Dendritic cell treated with granulocyte-macrophage colony-stimulating factor and Interleukin-4, amounts not matched to agents 40 ng/mL and 50 ng/mL, for 4 days (primary cell): ENCODE measurements at regions not wholly inside any gene's neighbourhood (a gene's known extent, or its start where the extent isn't known, plus 50 kb on each side); places are given as distances from the start of the nearest gene placed in this dataset.

Experiments
- H3K27ac Mint-ChIP-seq: one replicate; pipeline ENCODE4 v1.8.0; 2022; ENCODE audit warnings: mild to moderate bottlenecking, mixed read lengths
- H3K27me3 Mint-ChIP-seq: one replicate; pipeline ENCODE4 v1.8.0; 2022; ENCODE audit warnings: mild to moderate bottlenecking, mixed read lengths
- H3K36me3 Mint-ChIP-seq: one replicate; pipeline ENCODE4 v1.8.0; 2022; ENCODE audit warnings: low read depth, mixed read lengths
- H3K4me1 Mint-ChIP-seq: one replicate; pipeline ENCODE4 v1.8.0; 2022; ENCODE audit warnings: low read depth, mixed read lengths
- H3K4me3 Mint-ChIP-seq: one replicate; pipeline ENCODE4 v1.8.0; 2022; ENCODE audit warnings: mild to moderate bottlenecking, moderate library complexity, mixed read lengths
- H3K9me3 Mint-ChIP-seq: one replicate; pipeline ENCODE4 v1.8.0; 2022; ENCODE audit warnings: mixed read lengths
- intact Hi-C: fragments of 100-400 bp; cut with micrococcal nuclease; formaldehyde crosslinking; loops from one replicate; pipeline ENCODE4 v1.15.0; 2022

- intact Hi-C loops: loop anchor here (5.0 kb wide), 1 partner anchor 377 kb away; no protein-coding TSS in a partner anchor
- H3K4me1 Mint-ChIP-seq: no peaks in the 10 kb centered on the region
- no peaks in the 10 kb centered on the region for H3K9me3 Mint-ChIP-seq
- H3K27ac Mint-ChIP-seq: no peak overlapping the region
- no peaks in the 10 kb centered on the region for H3K27me3 Mint-ChIP-seq
- H3K36me3 Mint-ChIP-seq: no peaks in the 10 kb centered on the region
- H3K4me3 Mint-ChIP-seq: no peak overlapping the region
These were observed 134.8 kb upstream of the HMGA2 start for GRCh38 chr12:65689508-65689907.

- Mint-ChIP-seq H3K36me3 (no peaks in the 10 kb centered on the region), H3K4me3 (no peak overlapping the region), H3K27me3 (no peaks in the 10 kb centered on the region), H3K9me3 (no peaks in the 10 kb centered on the region), H3K27ac (no peak overlapping the region), H3K4me1 (peaks cover 3% of the 10 kb centered on the region)
- intact Hi-C loops: no loop called here
These were observed 133.8 kb upstream of the HMGA2 start for GRCh38 chr12:65690477-65690876.

- intact Hi-C loops: no loop called here
- Mint-ChIP-seq H3K27ac (no peak overlapping the region), H3K36me3 (no peaks in the 10 kb centered on the region), H3K4me1 (peaks cover 11% of the 10 kb centered on the region), H3K4me3 (no peak overlapping the region), H3K27me3 (no peaks in the 10 kb centered on the region), H3K9me3 (no peaks in the 10 kb centered on the region)
These were observed 130.2 kb upstream of the HMGA2 start for GRCh38 chr12:65694130-65694529.

GRCh38 chr12:65695113-65695865 lies 129.0 kb upstream of the HMGA2 start:
- no peak overlapping the region for H3K4me3 Mint-ChIP-seq
- intact Hi-C loops: no loop called here
- no peaks in the 10 kb centered on the region for H3K27me3 Mint-ChIP-seq
- H3K4me1 Mint-ChIP-seq: peaks cover 15% of the 10 kb centered on the region
- no peak overlapping the region for H3K27ac Mint-ChIP-seq
- H3K36me3 Mint-ChIP-seq: no peaks in the 10 kb centered on the region
- H3K9me3 Mint-ChIP-seq: no peaks in the 10 kb centered on the region

GRCh38 chr12:65696227-65696626 lies 128.1 kb upstream of the HMGA2 start:
- Mint-ChIP-seq H3K27ac (no peak overlapping the region), H3K9me3 (no peaks in the 10 kb centered on the region), H3K27me3 (no peaks in the 10 kb centered on the region), H3K4me1 (peaks cover 15% of the 10 kb centered on the region), H3K4me3 (no peak overlapping the region), H3K36me3 (no peaks in the 10 kb centered on the region)
- intact Hi-C loops: no loop called here

- H3K4me3 Mint-ChIP-seq: no peak overlapping the region
- no peaks in the 10 kb centered on the region for H3K9me3 Mint-ChIP-seq
- H3K27ac Mint-ChIP-seq: no peak overlapping the region
- intact Hi-C loops: no loop called here
- H3K36me3 Mint-ChIP-seq: no peaks in the 10 kb centered on the region
- H3K4me1 Mint-ChIP-seq: peaks cover 15% of the 10 kb centered on the region
- H3K27me3 Mint-ChIP-seq: peaks cover 1% of the 10 kb centered on the region
These were observed 125.0 kb upstream of the HMGA2 start for GRCh38 chr12:65699251-65699650.

- Mint-ChIP-seq H3K36me3 (no peaks in the 10 kb centered on the region), H3K27ac (no peak overlapping the region), H3K4me3 (no peak overlapping the region), H3K27me3 (peaks cover 1% of the 10 kb centered on the region), H3K4me1 (peaks cover 7% of the 10 kb centered on the region), H3K9me3 (peaks cover 27% of the 10 kb centered on the region)
- intact Hi-C loops: no loop called here
These were observed 121.1 kb upstream of the HMGA2 start for GRCh38 chr12:65703176-65703575.

- Mint-ChIP-seq H3K27ac (no peak overlapping the region), H3K9me3 (peaks cover 27% of the 10 kb centered on the region), H3K4me1 (no peaks in the 10 kb centered on the region), H3K4me3 (no peak overlapping the region), H3K36me3 (no peaks in the 10 kb centered on the region), H3K27me3 (peaks cover 1% of the 10 kb centered on the region)
- intact Hi-C loops: no loop called here
These were observed 118.9 kb upstream of the HMGA2 start for GRCh38 chr12:65705380-65705876.

GRCh38 chr12:65707051-65707450 lies 117.2 kb upstream of the HMGA2 start:
- no peak overlapping the region for H3K27ac Mint-ChIP-seq
- no peaks in the 10 kb centered on the region for H3K27me3 Mint-ChIP-seq
- H3K36me3 Mint-ChIP-seq: no peaks in the 10 kb centered on the region
- intact Hi-C loops: no loop called here
- no peaks in the 10 kb centered on the region for H3K4me1 Mint-ChIP-seq
- no peak overlapping the region for H3K4me3 Mint-ChIP-seq
- peaks cover 27% of the 10 kb centered on the region for H3K9me3 Mint-ChIP-seq

- H3K4me3 Mint-ChIP-seq: no peak overlapping the region
- H3K36me3 Mint-ChIP-seq: no peaks in the 10 kb centered on the region
- H3K9me3 Mint-ChIP-seq: no peaks in the 10 kb centered on the region
- no peaks in the 10 kb centered on the region for H3K27me3 Mint-ChIP-seq
- intact Hi-C loops: no loop called here
- no peaks in the 10 kb centered on the region for H3K4me1 Mint-ChIP-seq
- no peak overlapping the region for H3K27ac Mint-ChIP-seq
These were observed 111.9 kb upstream of the HMGA2 start for GRCh38 chr12:65712260-65713004.

GRCh38 chr12:65715961-65716360 lies 108.3 kb upstream of the HMGA2 start:
- no peak overlapping the region for H3K27ac Mint-ChIP-seq
- H3K36me3 Mint-ChIP-seq: no peaks in the 10 kb centered on the region
- H3K4me1 Mint-ChIP-seq: no peaks in the 10 kb centered on the region
- H3K27me3 Mint-ChIP-seq: peaks cover 3% of the 10 kb centered on the region
- H3K9me3 Mint-ChIP-seq: no peaks in the 10 kb centered on the region
- intact Hi-C loops: no loop called here
- no peak overlapping the region for H3K4me3 Mint-ChIP-seq

- intact Hi-C loops: no loop called here
- peaks cover 17% of the 10 kb centered on the region for H3K27me3 Mint-ChIP-seq
- no peak overlapping the region for H3K27ac Mint-ChIP-seq
- no peak overlapping the region for H3K4me3 Mint-ChIP-seq
- H3K36me3 Mint-ChIP-seq: no peaks in the 10 kb centered on the region
- H3K9me3 Mint-ChIP-seq: no peaks in the 10 kb centered on the region
- no peaks in the 10 kb centered on the region for H3K4me1 Mint-ChIP-seq
These were observed 103.8 kb upstream of the HMGA2 start for GRCh38 chr12:65720136-65721130.

- Mint-ChIP-seq H3K4me1 (no peaks in the 10 kb centered on the region), H3K36me3 (no peaks in the 10 kb centered on the region), H3K27ac (no peak overlapping the region), H3K4me3 (no peak overlapping the region), H3K27me3 (peaks cover 23% of the 10 kb centered on the region), H3K9me3 (no peaks in the 10 kb centered on the region)
- intact Hi-C loops: no loop called here
These were observed 102.6 kb upstream of the HMGA2 start for GRCh38 chr12:65721541-65722190.
